IMR-90 (cell line): ENCODE measurements at regions not wholly inside any gene's neighbourhood (a gene's known extent, or its start where the extent isn't known, plus 50 kb on each side); places are given as distances from the start of the nearest gene placed in this dataset.

Source experiments
- CEBPB ChIP-seq: IDR thresholded peaks from 2 replicates; pipeline ENCODE4 v1.6.1; 2012; ENCODE audit warnings: low read depth, low read length, improper control_type of control experiment
- MXI1 ChIP-seq: IDR thresholded peaks from 2 replicates; pipeline ENCODE4 v1.6.1; 2012; ENCODE audit warnings: low read depth, mild to moderate bottlenecking, low read length, moderate library complexity, borderline replicate concordance
- POLR2A ChIP-seq: IDR thresholded peaks from 2 replicates; pipeline ENCODE4 v1.6.1; 2012; ENCODE audit warnings: mild to moderate bottlenecking, low read depth, low read length
- SMC3 ChIP-seq: fragments of 150-350 bp; IDR thresholded peaks from 2 replicates; pipeline ENCODE4 v1.6.1; 2016; ENCODE audit warnings: low read depth, mild to moderate bottlenecking, antibody characterized with exemption, low read length, moderate library complexity
- TF ChIP-seq, protein P1 (sequence below): conservative IDR thresholded peaks from 2 replicates; pipeline ENCODE4 v1.5.1; 2012; ENCODE audit warnings: mild to moderate bottlenecking, low read depth, low read length, improper control_type of control experiment

- TF ChIP-seq, protein P1, sequence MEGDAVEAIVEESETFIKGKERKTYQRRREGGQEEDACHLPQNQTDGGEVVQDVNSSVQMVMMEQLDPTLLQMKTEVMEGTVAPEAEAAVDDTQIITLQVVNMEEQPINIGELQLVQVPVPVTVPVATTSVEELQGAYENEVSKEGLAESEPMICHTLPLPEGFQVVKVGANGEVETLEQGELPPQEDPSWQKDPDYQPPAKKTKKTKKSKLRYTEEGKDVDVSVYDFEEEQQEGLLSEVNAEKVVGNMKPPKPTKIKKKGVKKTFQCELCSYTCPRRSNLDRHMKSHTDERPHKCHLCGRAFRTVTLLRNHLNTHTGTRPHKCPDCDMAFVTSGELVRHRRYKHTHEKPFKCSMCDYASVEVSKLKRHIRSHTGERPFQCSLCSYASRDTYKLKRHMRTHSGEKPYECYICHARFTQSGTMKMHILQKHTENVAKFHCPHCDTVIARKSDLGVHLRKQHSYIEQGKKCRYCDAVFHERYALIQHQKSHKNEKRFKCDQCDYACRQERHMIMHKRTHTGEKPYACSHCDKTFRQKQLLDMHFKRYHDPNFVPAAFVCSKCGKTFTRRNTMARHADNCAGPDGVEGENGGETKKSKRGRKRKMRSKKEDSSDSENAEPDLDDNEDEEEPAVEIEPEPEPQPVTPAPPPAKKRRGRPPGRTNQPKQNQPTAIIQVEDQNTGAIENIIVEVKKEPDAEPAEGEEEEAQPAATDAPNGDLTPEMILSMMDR = no peak
- TF ChIP-seq SMC3 (no peak), POLR2A (no peak), CEBPB (no peak), MXI1 (no peak)
Measured at GRCh38 chr6:95856876-95857364, 158.9 kb upstream of the FUT9 start.
